Endothelial cell of umbilical vein (primary cell): ENCODE measurements at regions not wholly inside any gene's neighbourhood (a gene's known extent, or its start where the extent isn't known, plus 50 kb on each side); places are given as distances from the start of the nearest gene placed in this dataset.

Experiments
- BruUV-seq: library from RNA; stranded (reverse); fragments of 400-500 nt; replicated peaks from 2 replicates; lab custom pipeline; 2021; lab: Mats Ljungman, UMichigan
- CTCF ChIA-PET: fragments of 300-600, 350-600 bp; sonication (Branson Sonifier 250); formaldehyde crosslinking; loops from one replicate; lab custom pipeline; 2021; ENCODE audit warnings: antibody characterized with exemption, inconsistent platforms; lab: Charles Lee
- POLR2A ChIA-PET: fragments of 300-600, 350-600 bp; sonication (Branson Sonifier 250); formaldehyde crosslinking; loops from one replicate; lab custom pipeline; 2021; ENCODE audit warnings: antibody characterized with exemption, inconsistent platforms; lab: Charles Lee
- DNase-seq: peaks from one replicate; pipeline ENCODE4 v3.0.0-alpha.2; 2011; ENCODE audit warnings: low read depth, low spot score
- FAIRE-seq: peaks from 2 replicates; lab custom pipeline; 2011; peaks lifted over from hg19 to GRCh38; lab: Jason Lieb, UNC
- H2AFZ ChIP-seq: 2 replicates; pipeline ENCODE4 v1.6.0; 2012; ENCODE audit warnings: low read depth, low read length, control low read depth, inconsistent platforms
- H3K27ac ChIP-seq: 2 replicates; pipeline ENCODE4 v1.5.1; 2011; ENCODE audit warnings: low read depth, mild to moderate bottlenecking, control low read depth, low read length, moderate library complexity; ENCODE audit not compliant: insufficient read depth
- H3K27me3 ChIP-seq, 2 experiments: 2 replicates each; pipeline versions ENCODE4 v1.6.0 to v1.6.1; 2011; ENCODE audit warnings: low read length in 2 of 2, mixed read lengths in 1 of 2; ENCODE audit not compliant: control insufficient read depth in 2 of 2, insufficient read depth in 2 of 2
- H3K36me3 ChIP-seq, 2 experiments: 2 replicates in 1 of 2; 3 replicates in 1 of 2; pipeline ENCODE4 v1.5.1; 2011; ENCODE audit warnings: low read length in 2 of 2, mild to moderate bottlenecking in 1 of 2, moderate library complexity in 1 of 2; ENCODE audit not compliant: control insufficient read depth in 2 of 2, insufficient read depth in 2 of 2; ENCODE audit errors: extremely low read depth in 1 of 2
- H3K4me1 ChIP-seq: 3 replicates; pipeline ENCODE4 v1.5.1; 2011; ENCODE audit warnings: mild to moderate bottlenecking, low read length; ENCODE audit not compliant: control insufficient read depth, insufficient read depth; ENCODE audit errors: extremely low read depth
- H3K4me2 ChIP-seq: 2 replicates; pipeline ENCODE4 v1.6.1; 2011; ENCODE audit warnings: low read length, control low read depth, mixed read lengths; ENCODE audit not compliant: insufficient read depth
- H3K4me3 ChIP-seq, 3 experiments: fragments of 200-600 bp in 1 of 3; sonication (generic), shearing (Covaris generic) in 1 of 3; replicated peaks in 1 of 3; 2 replicates each; pipeline ENCODE4 v1.5.1; 2011 to 2016; ENCODE audit warnings: control low read depth in 3 of 3, low read length in 3 of 3, mild to moderate bottlenecking in 2 of 3, inconsistent platforms in 1 of 3, low read depth in 1 of 3, moderate library complexity in 1 of 3; ENCODE audit not compliant: insufficient read depth in 1 of 3
- H3K79me2 ChIP-seq: 2 replicates; pipeline ENCODE4 v1.6.0; 2012; ENCODE audit warnings: low read length, inconsistent platforms; ENCODE audit not compliant: control insufficient read depth, insufficient read depth
- H3K9ac ChIP-seq: replicated peaks from 2 replicates; pipeline ENCODE3; 2011; ENCODE audit warnings: low read length, control low read depth; ENCODE audit not compliant: insufficient read depth; ENCODE audit errors: extremely low read depth
- H3K9me1 ChIP-seq: replicated peaks from 3 replicates; pipeline ENCODE4 v1.6.0; 2011; ENCODE audit warnings: mild to moderate bottlenecking, low read length; ENCODE audit not compliant: control insufficient read depth, insufficient read depth; ENCODE audit errors: extremely low read depth
- H3K9me3 ChIP-seq: replicated peaks from 2 replicates; pipeline ENCODE4 v1.5.1; 2012; ENCODE audit warnings: low read length, inconsistent platforms; ENCODE audit not compliant: control insufficient read depth, insufficient read depth
- H4K20me1 ChIP-seq: replicated peaks from 2 replicates; pipeline ENCODE3; 2011; ENCODE audit warnings: mild to moderate bottlenecking, low read length; ENCODE audit not compliant: control insufficient read depth, insufficient read depth; ENCODE audit errors: extremely low read depth
- CTCF ChIP-seq, 2 donors: IDR thresholded peaks; 1 replicate in 1 of 2; 2 replicates in 1 of 2; pipeline ENCODE4 v1.5.1; 2011; ENCODE audit warnings: low read length in 2 of 2, mild to moderate bottlenecking in 2 of 2, moderate library complexity in 2 of 2, control low read depth in 1 of 2, inconsistent platforms in 1 of 2, low read depth in 1 of 2; ENCODE audit not compliant: insufficient read depth in 1 of 2; ENCODE audit errors: extremely low read depth in 1 of 2
- EZH2 ChIP-seq: IDR thresholded peaks from 2 replicates; pipeline ENCODE4 v1.6.1; 2012; ENCODE audit warnings: borderline replicate concordance, low read depth, mild to moderate bottlenecking, moderate library complexity, low read length, inconsistent platforms; ENCODE audit not compliant: severe bottlenecking
- FOS ChIP-seq: IDR thresholded peaks from 2 replicates; pipeline ENCODE4 v1.6.1; 2011; ENCODE audit warnings: mild to moderate bottlenecking, low read length, moderate library complexity, borderline replicate concordance; ENCODE audit not compliant: insufficient read depth
- GATA2 ChIP-seq: IDR thresholded peaks from 2 replicates; pipeline ENCODE4 v1.7.0; 2011; ENCODE audit warnings: low read depth, mild to moderate bottlenecking, moderate library complexity, mixed read lengths, low read length; ENCODE audit not compliant: insufficient read length, insufficient read depth
- JUN ChIP-seq: IDR thresholded peaks from 2 replicates; pipeline ENCODE4 v1.6.1; 2011; ENCODE audit warnings: borderline replicate concordance, low read depth; ENCODE audit not compliant: insufficient read length, insufficient read depth
- MYC ChIP-seq: IDR thresholded peaks from one replicate; pipeline ENCODE4 v1.6.1; 2011; ENCODE audit warnings: mild to moderate bottlenecking, low read depth, low read length
- POLR2A ChIP-seq: IDR thresholded peaks from 2 replicates; pipeline ENCODE4 v1.6.1; 2012; ENCODE audit warnings: low read depth, mild to moderate bottlenecking, control low read depth, low read length
- POLR2AphosphoS5 ChIP-seq: IDR thresholded peaks from 2 replicates; pipeline ENCODE4 v1.6.1; 2012; ENCODE audit warnings: low read depth, mild to moderate bottlenecking, control low read depth, low read length, moderate library complexity; ENCODE audit not compliant: insufficient read depth
- dilution Hi-C: fragments of 300-500 bp; cut with MboI; formaldehyde crosslinking; loops from one replicate; pipeline ENCODE4 v1.15.0; 2019; ENCODE audit warnings: low sequenced_read_pairs; ENCODE audit not compliant: extremely low pct_ligation_motif_present
- intact Hi-C: fragments of 100-400 bp; cut with micrococcal nuclease; formaldehyde crosslinking; loops from one replicate; pipeline ENCODE4 v1.10.0; 2022
- TF ChIP-seq, protein P1 (sequence below): IDR thresholded peaks from 2 replicates; pipeline ENCODE4 v1.6.1; 2011; ENCODE audit not compliant: insufficient read depth, insufficient read length

DNA sequence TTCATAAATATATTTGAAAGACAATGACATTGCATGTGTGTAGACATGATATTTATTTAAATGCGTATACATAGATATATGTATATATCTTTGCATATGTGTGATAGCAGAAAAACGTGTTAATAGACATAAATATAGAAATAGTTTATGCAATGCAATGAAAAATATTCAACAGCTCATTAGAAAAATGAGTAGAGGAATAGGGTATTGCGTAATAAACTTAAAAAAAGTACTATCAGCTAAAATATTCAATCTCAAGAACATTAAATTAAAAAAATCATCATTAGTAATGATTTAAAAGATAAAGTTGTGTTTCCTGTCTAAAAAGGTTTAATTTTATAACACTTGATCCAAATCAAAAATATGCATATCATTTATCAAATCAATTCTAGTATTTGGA, 2101.5 kb upstream of the TENM3 start:
- no peaks in the 10 kb centered on the region for H4K20me1 ChIP-seq
- H3K4me2 ChIP-seq = no peak overlapping the region
- no peak overlapping the region for H2AFZ ChIP-seq
- H3K9me3 ChIP-seq = peaks cover 5% of the 10 kb centered on the region
- dilution Hi-C loops = no loop called here
- no peak overlapping the region for H3K4me3 ChIP-seq
- H3K36me3 ChIP-seq = no peaks in the 10 kb centered on the region
- no peak overlapping the region for H3K9ac ChIP-seq
- intact Hi-C loops = no loop called here
- DNase-seq (no peak), FAIRE-seq (no peak)
- CTCF ChIA-PET = no interaction called here
- H3K79me2 ChIP-seq = no peaks in the 10 kb centered on the region
- H3K27me3 ChIP-seq = no peaks in the 10 kb centered on the region
- TF ChIP-seq POLR2A = no peak
- no TSS peak for BruUV-seq
- H3K27ac ChIP-seq = no peak overlapping the region
- POLR2A ChIA-PET = no interaction called here
- no peaks in the 10 kb centered on the region for H3K9me1 ChIP-seq
- H3K4me1 ChIP-seq = no peaks in the 10 kb centered on the region

DNA sequence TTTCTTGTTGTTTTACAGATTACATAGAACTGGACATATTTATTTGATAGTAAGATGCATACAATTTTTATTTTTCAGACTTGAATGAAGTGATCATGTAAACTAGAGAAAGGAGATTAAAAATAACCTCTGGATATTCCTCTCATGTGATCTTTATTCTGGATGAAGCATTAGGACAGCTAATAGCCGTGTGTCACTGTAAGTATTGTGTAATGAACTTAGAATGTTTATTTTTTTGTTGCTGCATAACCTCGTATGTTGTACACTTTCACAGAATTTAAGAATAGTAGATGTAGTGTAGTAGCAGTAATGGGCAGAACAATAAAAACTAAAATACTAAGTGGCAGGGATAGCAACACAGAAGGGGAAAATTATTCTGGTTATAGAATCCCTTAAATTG, 2094.5 kb upstream of the TENM3 start:
- Histone ChIP-seq H3K4me2 (no peak overlapping the region), H3K27ac (no peak overlapping the region), H3K9ac (no peak overlapping the region), H3K27me3 (no peaks in the 10 kb centered on the region), H3K4me3 (no peak overlapping the region), H3K4me1 (no peaks in the 10 kb centered on the region), H3K79me2 (no peaks in the 10 kb centered on the region), H3K9me3 (peaks cover 5% of the 10 kb centered on the region), H4K20me1 (no peaks in the 10 kb centered on the region), H3K36me3 (no peaks in the 10 kb centered on the region), H3K9me1 (no peaks in the 10 kb centered on the region), H2AFZ (no peak overlapping the region)
- ChIA-PET POLR2A (no interaction called here), CTCF (no interaction called here)
- TF ChIP-seq, protein P1, sequence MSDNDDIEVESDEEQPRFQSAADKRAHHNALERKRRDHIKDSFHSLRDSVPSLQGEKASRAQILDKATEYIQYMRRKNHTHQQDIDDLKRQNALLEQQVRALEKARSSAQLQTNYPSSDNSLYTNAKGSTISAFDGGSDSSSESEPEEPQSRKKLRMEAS = no peak
- TF ChIP-seq JUN = no peak
- TF ChIP-seq MYC = no peak
- no peak for TF ChIP-seq POLR2A
- TF ChIP-seq GATA2 = no peak
- TF ChIP-seq POLR2AphosphoS5 = no peak
- no peak for TF ChIP-seq FOS
- TF ChIP-seq EZH2 = no peak
- no peak for TF ChIP-seq CTCF (IDR thresholded peaks at IDR 0.05; ENCODE audit: extremely low read depth in 1 of 2, insufficient read depth in 1 of 2, low read depth in 1 of 2, low read length in 2 of 2)
- dilution Hi-C loops (no loop called here), intact Hi-C loops (no loop called here)
- BruUV-seq = no TSS peak
- DNase-seq = no peak
- FAIRE-seq = no peak
